GM12864 (cell line): ENCODE measurements at regions not wholly inside any gene's neighbourhood (a gene's known extent, or its start where the extent isn't known, plus 50 kb on each side); places are given as distances from the start of the nearest gene placed in this dataset.

ENCODE experiments used
- DNase-seq: peaks from one replicate; pipeline ENCODE4 v3.0.0-alpha.2; 2011; ENCODE audit warnings: low read depth
- H3K4me3 ChIP-seq: 2 replicates; pipeline ENCODE4 v1.5.1; 2011; ENCODE audit warnings: mild to moderate bottlenecking, low read depth, low read length, control low read depth
- CTCF ChIP-seq: IDR thresholded peaks from 2 replicates; pipeline ENCODE4 v1.5.1; 2011; ENCODE audit warnings: low read depth, mild to moderate bottlenecking, moderate library complexity, low read length, control low read depth, inconsistent platforms; ENCODE audit errors: missing control alignments

GRCh38 chr18:40877096-40877495 is 1077.9 kb upstream of the PIK3C3 start:
- no peak overlapping the region for H3K4me3 ChIP-seq
- no peak for DNase-seq
- TF ChIP-seq CTCF, result no peak

- no peak for TF ChIP-seq CTCF
- DNase-seq, result no peak
- H3K4me3 ChIP-seq, result no peak overlapping the region
Observed at GRCh38 chr18:40875101-40875615, 1079.9 kb upstream of the PIK3C3 start.

- no peak for DNase-seq
- no peak for TF ChIP-seq CTCF
- no peak overlapping the region for H3K4me3 ChIP-seq
Observed at GRCh38 chr18:40874233-40874632, 1080.8 kb upstream of the PIK3C3 start.

GRCh38 chr18:40868110-40868858 is 1086.8 kb upstream of the PIK3C3 start:
- no peak for DNase-seq
- H3K4me3 ChIP-seq, result no peak overlapping the region
- no peak for TF ChIP-seq CTCF

- H3K4me3 ChIP-seq, result no peak overlapping the region
- no peak for DNase-seq
- no peak for TF ChIP-seq CTCF
Observed at GRCh38 chr18:40867459-40867858, 1087.6 kb upstream of the PIK3C3 start.

GRCh38 chr18:40866968-40867367 is 1088.1 kb upstream of the PIK3C3 start:
- no peak overlapping the region for H3K4me3 ChIP-seq
- DNase-seq, result no peak
- TF ChIP-seq CTCF, result no peak

GRCh38 chr18:40866013-40866645 is 1088.9 kb upstream of the PIK3C3 start:
- H3K4me3 ChIP-seq, result no peak overlapping the region
- no peak for DNase-seq
- TF ChIP-seq CTCF, result no peak
